HepG2 (cell line): ENCODE measurements at regions not wholly inside any gene's neighbourhood (a gene's known extent, or its start where the extent isn't known, plus 50 kb on each side); places are given as distances from the start of the nearest gene placed in this dataset.

ENCODE experiments used
- ATAC-seq: fragments of 200-7000 bp; cut with Tn5 transposase; 3 replicates; pipeline ENCODE4 v1.9.1; 2020; ENCODE audit warnings: mild to moderate bottlenecking, moderate library complexity
- BruUV-seq: library from RNA; stranded (reverse); fragments of 400-500 nt; replicated peaks from 2 replicates; lab custom pipeline; 2021; lab: Mats Ljungman, UMichigan
- CTCF ChIA-PET: fragments of 300-600 bp; formaldehyde crosslinking; extraction: SDS; loops from one replicate; lab custom pipeline; 2021; ENCODE audit warnings: low total read pairs, inconsistent platforms, low intra/inter-chr PET ratio; lab: Yijun Ruan, JAX
- POLR2A ChIA-PET: fragments of 350-600 bp; sonication (Branson Sonifier 250); formaldehyde crosslinking; loops from one replicate; lab custom pipeline; 2020; ENCODE audit warnings: antibody characterized with exemption, inconsistent platforms; lab: Yijun Ruan, JAX
- DNase-seq: peaks from one replicate; pipeline ENCODE4 v3.0.0-alpha.2; 2015; ENCODE audit warnings: low spot score
- FAIRE-seq: peaks from 3 replicates; lab custom pipeline; 2011; peaks lifted over from hg19 to GRCh38; lab: Jason Lieb, UNC
- H2AFZ ChIP-seq: one replicate; pipeline ENCODE4 v1.6.1; 2011; ENCODE audit warnings: low read length, inconsistent platforms
- H3K27ac ChIP-seq: fragments of 300-600 bp; 3 replicates; pipeline ENCODE4 v1.8.0; 2011; ENCODE audit warnings: mixed run types, mild to moderate bottlenecking, mixed read lengths, low read length, inconsistent platforms; ENCODE audit not compliant: insufficient read depth; ENCODE audit errors: extremely low read length
- H3K27me3 ChIP-seq, 2 experiments: fragments of 200-600 bp in 1 of 2; 2 replicates in 1 of 2; 3 replicates in 1 of 2; pipeline versions ENCODE4 v1.6.0 to v1.8.0; 2011; ENCODE audit warnings: low read length in 2 of 2, mild to moderate bottlenecking in 2 of 2, moderate library complexity in 2 of 2, inconsistent platforms in 1 of 2; ENCODE audit not compliant: insufficient read depth in 2 of 2, control insufficient read depth in 1 of 2
- H3K36me3 ChIP-seq, 2 experiments: fragments of 200-600 bp in 1 of 2; replicated peaks in 1 of 2; 2 replicates in 1 of 2; 3 replicates in 1 of 2; pipeline versions ENCODE4 v1.5.1 to v1.8.0; 2011; ENCODE audit warnings: low read length in 2 of 2, inconsistent platforms in 1 of 2; ENCODE audit not compliant: insufficient read depth in 2 of 2, control insufficient read depth in 1 of 2
- H3K4me1 ChIP-seq: 2 replicates; pipeline ENCODE4 v1.5.1; 2012; ENCODE audit warnings: low read length, inconsistent platforms; ENCODE audit not compliant: insufficient read depth
- H3K4me2 ChIP-seq: 2 replicates; pipeline ENCODE4 v1.6.0; 2011; ENCODE audit warnings: low read depth, low read length, inconsistent platforms
- H3K4me3 ChIP-seq, 3 experiments: fragments of 200-600 bp in 1 of 3; sonication (generic), shearing (Covaris generic) in 1 of 3; replicated peaks in 1 of 3; 2 replicates each; pipeline ENCODE4 v1.5.1; 2011 to 2016; ENCODE audit warnings: low read length in 3 of 3, inconsistent platforms in 2 of 3, low read depth in 2 of 3, mild to moderate bottlenecking in 2 of 3, control low read depth in 1 of 3, mixed read lengths in 1 of 3; ENCODE audit not compliant: insufficient read depth in 1 of 3
- H3K79me2 ChIP-seq: one replicate; pipeline ENCODE4 v1.6.1; 2011; ENCODE audit warnings: low read length, inconsistent platforms; ENCODE audit not compliant: insufficient read depth
- H3K9ac ChIP-seq: 2 replicates; pipeline ENCODE4 v1.6.0; 2011; ENCODE audit warnings: mild to moderate bottlenecking, low read depth, low read length, inconsistent platforms; ENCODE audit not compliant: insufficient read depth
- H3K9me3 ChIP-seq: 2 replicates; pipeline ENCODE4 v1.5.1; 2012; ENCODE audit warnings: mild to moderate bottlenecking, low read length
- H4K20me1 ChIP-seq: 2 replicates; pipeline ENCODE4 v1.6.0; 2011; ENCODE audit warnings: inconsistent platforms, mild to moderate bottlenecking, low read length, moderate library complexity; ENCODE audit not compliant: insufficient read depth
- BRCA1 ChIP-seq: sonication (generic); formaldehyde crosslinking; IDR thresholded peaks from 2 replicates; pipeline ENCODE4 v1.4.0; 2020; ENCODE audit warnings: missing genetic modification reagents
- KDM1A ChIP-seq: IDR thresholded peaks from 2 replicates; pipeline ENCODE4 v1.6.1; 2016; ENCODE audit warnings: missing compliant biosample characterization
- PITX1 ChIP-seq: sonication (generic); formaldehyde crosslinking; IDR thresholded peaks from 2 replicates; pipeline ENCODE4 v1.5.1; 2020; ENCODE audit warnings: mild to moderate bottlenecking, missing genetic modification reagents
- RFX1 ChIP-seq: fragments of 450-650 bp; IDR thresholded peaks from 2 replicates; pipeline ENCODE4 v1.6.1; 2017
- TMF1 ChIP-seq: sonication (generic); formaldehyde crosslinking; IDR thresholded peaks from 2 replicates; pipeline ENCODE4 v1.8.1; 2022; ENCODE audit warnings: low read depth, missing genetic modification reagents
- ZBTB44 ChIP-seq: sonication (generic); formaldehyde crosslinking; IDR thresholded peaks from 2 replicates; pipeline ENCODE4 v1.4.0; 2020; ENCODE audit warnings: missing genetic modification reagents
- ZNF333 ChIP-seq: sonication (generic); formaldehyde crosslinking; IDR thresholded peaks from 2 replicates; pipeline ENCODE4 v1.4.0; 2020; ENCODE audit warnings: mild to moderate bottlenecking, missing genetic modification reagents, borderline replicate concordance
- WGBS: methylation state at CpG from one replicate; pipeline ENCODE4 v1.1.6; 2017; ENCODE audit warnings: low lambda C conversion rate; 5-methylcytosine and 5-hydroxymethylcytosine counted together
- in situ Hi-C: cut with HindIII; loops from 2 replicates; pipeline ENCODE4 v1.10.0; 2017; ENCODE audit warnings: low pct_unique_long_range_greater_than_20kb; ENCODE audit not compliant: extremely low pct_ligation_motif_present
- intact Hi-C: fragments of 100-400 bp; cut with micrococcal nuclease; formaldehyde crosslinking; loops from one replicate; pipeline ENCODE4 v1.10.0; 2022; ENCODE audit not compliant: unreplicated experiment

GRCh38 chr6:6497976-6498375, 90.5 kb upstream of the LY86 start:
- CTCF ChIA-PET, result no interaction called here
- Histone ChIP-seq H3K27ac (no peak overlapping the region), H3K27me3 (no peaks in the 10 kb centered on the region), H3K36me3 (no peaks in the 10 kb centered on the region), H3K4me3 (no peak overlapping the region), H3K9ac (no peak overlapping the region), H3K79me2 (no peaks in the 10 kb centered on the region), H2AFZ (no peak overlapping the region), H4K20me1 (no peaks in the 10 kb centered on the region), H3K9me3 (no peaks in the 10 kb centered on the region), H3K4me1 (no peaks in the 10 kb centered on the region), H3K4me2 (no peak overlapping the region)
- in situ Hi-C loops (no loop called here), intact Hi-C loops (no loop called here)
- FAIRE-seq, result no peak
- DNase-seq, result no peak
- WGBS, result 0% methylated on average over 1 of the region's 1 CpG
- no TSS peak for BruUV-seq
- no peak for TF ChIP-seq RFX1
- POLR2A ChIA-PET, result no interaction called here
- no peak for ATAC-seq

- H3K36me3 ChIP-seq, result no peaks in the 10 kb centered on the region
- WGBS, result 27% methylated on average over 7 of the region's 7 CpGs
- CTCF ChIA-PET, result no interaction called here
- no peak overlapping the region for H3K27ac ChIP-seq
- H3K4me2 ChIP-seq, result no peak overlapping the region
- intact Hi-C loops (no loop called here), in situ Hi-C loops (no loop called here)
- H3K4me1 ChIP-seq, result no peaks in the 10 kb centered on the region
- H3K79me2 ChIP-seq, result no peaks in the 10 kb centered on the region
- no peak overlapping the region for H3K4me3 ChIP-seq
- POLR2A ChIA-PET, result no interaction called here
- peaks cover 0 to 4% of the 10 kb centered on the region in 2 experiments; a peak in 1 of 5 replicates for H3K27me3 ChIP-seq
- TF ChIP-seq ZNF333 (CRISPR knock-in tag) (no peak), PITX1 (CRISPR knock-in tag) (no peak), KDM1A (no peak), TMF1 (CRISPR knock-in tag) (no peak), BRCA1 (CRISPR knock-in tag) (no peak), ZBTB44 (CRISPR knock-in tag) (no peak)
- H3K9me3 ChIP-seq, result no peaks in the 10 kb centered on the region
- BruUV-seq, result no TSS peak
- DNase-seq (no peak), FAIRE-seq (no peak), ATAC-seq (no peak)
- no peak overlapping the region for H3K9ac ChIP-seq
- no peak overlapping the region for H2AFZ ChIP-seq
- no peaks in the 10 kb centered on the region for H4K20me1 ChIP-seq
These were observed 85.3 kb upstream of the LY86 start for GRCh38 chr6:6503191-6503590.
